ENCODE measurements at regions not wholly inside any gene's neighbourhood (a gene's known extent, or its start where the extent isn't known, plus 50 kb on each side); places are given as distances from the start of the nearest gene placed in this dataset.

DNA sequence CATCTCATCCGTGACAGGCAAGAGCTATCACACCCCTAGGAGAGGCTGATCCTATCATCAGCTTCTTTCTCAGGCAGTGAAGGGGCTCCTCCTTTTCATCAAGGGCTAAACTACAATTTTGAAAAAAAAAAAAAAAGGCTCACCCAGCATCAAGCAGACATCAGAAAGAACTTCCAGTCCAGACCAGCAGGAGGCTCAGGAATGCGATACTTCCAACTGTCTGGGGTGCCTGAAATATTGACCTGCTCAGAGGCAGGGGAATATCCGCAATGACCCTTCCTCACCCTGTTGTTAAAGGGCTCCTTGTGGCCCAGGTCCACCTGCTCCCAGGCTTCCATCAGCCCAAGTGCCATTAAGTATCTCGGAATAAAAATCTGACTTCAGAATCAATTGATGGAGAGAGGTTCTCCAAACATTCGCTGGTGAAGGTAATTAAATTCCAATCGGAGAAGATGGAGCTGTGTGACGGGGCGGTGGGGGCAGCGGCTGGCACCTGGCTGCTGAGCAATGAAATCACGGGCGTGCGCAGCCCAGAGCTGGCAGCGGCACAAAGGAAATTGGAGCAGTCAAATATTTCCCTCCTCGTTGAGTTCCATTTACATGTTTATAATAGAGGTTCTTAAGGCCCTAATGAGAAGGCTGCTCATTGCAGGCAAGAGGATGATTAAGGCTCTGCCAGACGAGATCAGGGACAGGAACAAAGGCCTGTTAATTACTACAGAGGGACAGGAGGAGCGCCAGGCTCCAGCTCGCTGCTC lies 69.0 kb upstream of the THY1 start:
- no peak for DNase-seq (ENCODE audit: low read depth in 2 of 2)

DNA sequence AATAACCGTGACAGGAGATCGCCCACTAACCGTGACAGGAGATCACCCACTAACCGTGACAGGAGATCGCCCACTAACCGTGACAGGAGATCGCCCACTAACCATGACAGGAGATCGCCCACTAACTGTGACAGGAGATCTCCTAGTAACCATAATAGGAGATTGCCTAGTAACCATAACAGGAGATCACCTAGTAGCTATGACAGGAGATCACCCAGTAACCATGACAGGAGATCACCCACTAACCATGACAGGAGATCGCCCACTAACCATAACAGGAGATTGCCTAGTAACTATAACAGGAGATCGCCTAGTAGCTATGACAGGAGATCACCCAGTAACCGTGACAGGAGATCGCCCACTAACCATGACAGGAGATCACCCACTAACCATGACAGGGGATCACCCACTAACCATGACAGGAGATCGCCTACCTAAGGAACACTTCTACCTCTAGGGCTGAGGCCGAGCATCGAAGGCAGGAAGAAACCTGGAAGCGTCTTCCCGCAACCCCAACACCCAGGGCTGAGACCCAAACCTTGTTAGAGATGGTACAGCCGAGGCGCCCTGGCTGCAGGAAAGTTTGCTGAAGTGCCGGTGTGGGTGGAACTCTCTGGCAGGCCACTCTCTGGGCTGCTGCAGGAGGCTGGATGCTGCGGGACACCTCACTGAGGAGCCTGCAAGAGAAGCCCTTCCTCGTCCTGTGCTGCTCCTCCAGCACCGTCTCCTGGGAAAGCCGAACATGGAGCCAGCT lies 67.5 kb upstream of the THY1 start:
- DNase-seq (ENCODE audit: low read depth in 2 of 2), result no peak

- no peak for DNase-seq (ENCODE audit: low read depth in 2 of 2)
Observed at GRCh38 chr11:119489087-119489486, 66.1 kb upstream of the THY1 start.

DNA sequence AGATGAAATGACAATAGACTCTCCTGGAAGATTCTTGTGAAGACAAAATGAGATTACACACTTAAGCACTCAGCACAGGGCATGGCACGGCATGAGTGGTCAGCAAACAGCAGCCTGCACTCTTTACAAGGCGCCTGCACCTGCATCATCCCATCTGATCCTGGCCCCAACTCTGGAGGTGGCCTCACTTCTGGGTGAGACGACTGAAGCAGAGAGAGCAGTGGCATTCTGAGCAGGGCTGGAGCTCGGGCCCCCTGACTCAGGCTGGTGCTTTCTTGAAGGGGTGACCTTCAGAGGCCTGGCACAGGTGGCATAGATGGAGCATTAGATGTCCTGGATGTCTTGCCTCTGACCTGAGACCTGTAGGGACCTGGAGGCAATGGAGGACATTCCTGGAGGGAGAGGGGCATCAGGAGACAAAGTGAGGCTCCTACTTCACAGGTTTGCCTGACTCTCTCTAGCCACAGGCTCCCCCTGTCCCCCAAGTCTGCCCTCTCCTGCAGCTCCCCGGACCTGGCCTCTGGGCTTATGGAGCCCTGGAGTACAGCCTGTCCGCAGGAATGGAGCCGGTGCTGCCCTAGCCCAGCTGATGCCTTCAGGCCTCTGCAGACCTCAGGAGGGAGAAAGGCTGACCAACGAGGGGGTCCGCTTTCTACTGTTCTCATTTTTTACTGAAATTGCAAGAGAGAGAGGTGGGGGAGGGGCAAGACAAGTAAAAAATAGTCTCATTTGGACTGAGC lies 65.5 kb upstream of the THY1 start:
- no peak for DNase-seq (ENCODE audit: low read depth in 2 of 2)

- no peak for DNase-seq (ENCODE audit: low read depth in 2 of 2)
Observed at GRCh38 chr11:119486691-119487259, 63.8 kb upstream of the THY1 start.

- no peak for DNase-seq (ENCODE audit: low read depth in 2 of 2)
Observed at GRCh38 chr11:119486016-119486415, 63.0 kb upstream of the THY1 start.

DNA sequence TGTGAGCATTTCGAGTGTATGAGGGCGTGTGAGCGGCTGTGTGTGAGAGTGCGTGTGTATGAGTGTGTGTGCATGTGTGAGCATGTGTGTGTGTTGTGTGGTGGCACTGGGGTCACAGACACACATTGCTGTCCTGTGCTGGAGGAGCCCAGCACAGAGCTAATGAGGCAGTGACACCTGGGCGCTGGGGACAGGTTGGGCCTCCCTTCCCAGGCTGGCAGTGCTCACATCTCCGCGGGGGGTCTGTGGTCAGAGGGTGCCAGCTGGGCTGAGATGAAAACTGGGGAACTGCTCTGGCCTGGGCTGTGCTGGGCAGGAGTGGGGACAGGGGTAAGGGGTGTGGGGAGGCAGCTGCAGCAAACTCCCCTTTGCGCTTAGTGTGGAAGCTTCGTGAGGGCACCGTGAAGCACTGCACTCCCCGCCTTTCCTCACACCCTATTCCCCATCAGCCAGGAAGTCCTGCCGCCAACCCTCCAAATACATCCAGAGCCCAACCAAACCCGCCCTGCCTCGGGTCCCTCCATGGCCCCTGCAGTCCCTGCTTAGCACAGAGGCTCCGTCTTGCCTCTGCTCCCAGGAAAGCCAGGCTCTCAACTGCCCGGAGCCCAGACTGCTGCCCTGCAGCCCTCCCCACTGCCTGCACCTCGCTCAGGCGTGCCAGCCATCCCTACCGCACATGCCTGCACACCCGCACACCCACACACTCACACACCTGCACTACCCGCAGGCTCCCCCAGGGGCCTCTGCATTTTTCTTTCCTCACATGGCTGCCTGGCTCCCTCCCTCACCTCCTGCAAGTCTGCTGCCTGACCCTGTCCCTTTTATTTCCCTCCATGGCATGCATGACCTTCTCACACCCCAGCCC lies 62.0 kb upstream of the THY1 start:
- DNase-seq (ENCODE audit: low read depth in 2 of 2), result no peak

DNA sequence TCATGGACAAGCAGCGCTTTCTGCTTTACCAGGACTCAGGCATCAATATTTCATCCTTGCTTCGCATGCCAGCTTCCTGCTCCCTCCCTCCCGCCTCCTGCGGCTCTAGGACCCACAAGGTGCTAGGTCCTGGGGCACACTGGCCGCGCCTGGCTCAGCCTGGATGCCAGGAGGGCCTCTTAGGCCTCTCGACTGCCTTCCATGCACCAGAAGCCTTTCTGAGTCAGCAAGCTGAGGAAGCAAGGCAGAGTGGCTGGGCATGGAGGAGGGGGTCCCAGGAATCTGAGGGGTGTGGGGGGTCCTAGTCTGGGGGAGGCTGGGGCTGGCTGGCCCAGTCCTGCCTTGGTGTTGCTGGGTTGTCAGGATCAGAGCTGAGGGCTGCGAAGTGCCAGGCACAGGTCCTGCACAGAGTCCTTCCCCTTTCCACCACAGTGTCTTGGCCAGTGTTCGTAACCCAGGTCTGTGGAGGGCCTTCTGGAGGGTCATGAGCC lies 61.0 kb upstream of the THY1 start:
- DNase-seq (ENCODE audit: low read depth in 2 of 2), result no peak

DNA sequence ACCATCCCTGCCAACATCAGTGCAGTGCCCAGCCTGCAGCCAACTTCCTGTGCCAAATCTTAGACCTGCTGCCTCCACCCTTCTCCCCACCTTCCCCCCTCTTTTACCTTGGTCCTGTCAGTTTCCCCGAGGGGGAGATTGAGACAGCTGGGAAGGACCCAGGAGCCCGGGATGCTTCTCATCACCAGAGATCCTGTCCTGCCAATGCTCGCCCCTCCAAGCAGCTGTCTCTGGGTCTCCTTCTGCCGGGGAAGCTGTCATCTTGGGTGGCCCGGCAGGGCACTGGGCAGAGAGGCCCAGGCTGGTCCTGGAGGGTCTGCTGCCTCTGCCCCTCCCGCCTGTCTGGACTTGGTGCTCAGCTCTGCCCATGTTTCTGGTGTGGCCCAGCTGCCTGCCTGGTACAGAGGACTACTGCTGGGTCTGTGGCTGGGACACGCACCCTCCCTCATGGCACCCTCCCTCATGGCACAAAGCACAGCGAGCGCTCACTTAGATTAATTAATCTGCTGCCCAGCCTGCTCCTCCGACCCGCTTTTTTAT lies 60.4 kb upstream of the THY1 start:
- no peak for DNase-seq (ENCODE audit: low read depth in 2 of 2)

DNA sequence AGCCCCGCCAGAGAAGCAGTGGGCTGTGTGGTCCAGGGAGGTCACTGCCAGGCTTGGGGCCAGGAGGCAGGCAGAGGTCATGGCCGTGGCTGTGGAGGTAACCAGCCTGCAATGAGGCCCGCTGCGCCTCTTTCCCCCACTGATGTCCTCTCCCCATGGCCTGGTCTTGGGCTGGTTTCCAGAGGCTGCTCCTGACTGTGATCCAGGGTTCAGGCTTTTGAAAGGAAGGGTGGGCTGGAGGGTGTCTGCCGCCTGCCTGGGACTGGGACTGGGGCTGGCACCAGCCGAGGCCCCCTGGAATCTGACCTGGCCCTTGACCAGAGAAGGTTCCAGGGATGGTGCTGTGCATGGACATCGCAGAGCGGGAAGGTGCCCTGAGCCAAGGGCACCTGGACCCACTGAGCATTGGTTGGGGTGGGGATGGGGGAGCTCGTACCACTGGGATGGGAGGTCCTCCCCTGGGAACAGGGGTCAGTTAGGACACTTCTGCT lies 59.6 kb upstream of the THY1 start:
- DNase-seq (ENCODE audit: low read depth in 2 of 2), result no peak

GRCh38 chr11:119481667-119482400 lies 58.9 kb upstream of the THY1 start:
- DNase-seq (ENCODE audit: low read depth in 2 of 2), result no peak

- peak; percentile 47 to 66 for DNase-seq (ENCODE audit: low read depth in 2 of 2)
Observed at GRCh38 chr11:119481021-119481666, 58.2 kb upstream of the THY1 start.

DNA sequence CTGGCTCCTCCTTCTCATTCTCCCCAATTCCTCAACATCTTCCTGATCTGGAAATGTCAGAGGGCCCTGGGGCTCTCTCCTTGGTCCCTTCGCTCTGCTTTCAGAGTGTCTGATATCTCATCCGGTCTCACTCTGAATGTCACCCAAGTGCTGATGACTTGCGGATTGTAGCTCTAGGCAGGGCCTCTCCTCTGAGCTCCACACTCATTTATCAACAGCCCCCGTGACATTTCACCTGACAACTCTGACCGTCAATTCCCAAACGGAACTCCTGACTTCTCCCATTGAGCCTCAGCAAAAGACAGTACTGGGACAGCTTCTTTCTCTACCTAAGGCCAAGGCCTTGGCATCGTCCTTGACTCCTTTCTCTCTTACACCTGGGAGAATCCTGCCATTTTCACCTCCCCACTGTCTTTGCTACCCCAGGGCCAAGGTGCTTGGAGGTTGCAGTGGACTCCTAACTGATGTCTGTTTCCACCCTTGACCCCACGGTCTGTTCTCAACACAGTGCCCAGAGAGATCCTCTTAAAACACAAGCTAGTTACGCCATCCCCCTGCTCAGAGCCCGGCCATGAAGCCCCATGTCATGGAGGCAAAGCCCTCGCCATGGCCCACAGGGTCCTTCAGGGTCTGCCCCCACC lies 57.5 kb upstream of the THY1 start:
- DNase-seq (ENCODE audit: low read depth in 2 of 2), result no peak

GRCh38 chr11:119479685-119480275 lies 56.8 kb upstream of the THY1 start:
- DNase-seq (ENCODE audit: low read depth in 2 of 2), result no peak

DNA sequence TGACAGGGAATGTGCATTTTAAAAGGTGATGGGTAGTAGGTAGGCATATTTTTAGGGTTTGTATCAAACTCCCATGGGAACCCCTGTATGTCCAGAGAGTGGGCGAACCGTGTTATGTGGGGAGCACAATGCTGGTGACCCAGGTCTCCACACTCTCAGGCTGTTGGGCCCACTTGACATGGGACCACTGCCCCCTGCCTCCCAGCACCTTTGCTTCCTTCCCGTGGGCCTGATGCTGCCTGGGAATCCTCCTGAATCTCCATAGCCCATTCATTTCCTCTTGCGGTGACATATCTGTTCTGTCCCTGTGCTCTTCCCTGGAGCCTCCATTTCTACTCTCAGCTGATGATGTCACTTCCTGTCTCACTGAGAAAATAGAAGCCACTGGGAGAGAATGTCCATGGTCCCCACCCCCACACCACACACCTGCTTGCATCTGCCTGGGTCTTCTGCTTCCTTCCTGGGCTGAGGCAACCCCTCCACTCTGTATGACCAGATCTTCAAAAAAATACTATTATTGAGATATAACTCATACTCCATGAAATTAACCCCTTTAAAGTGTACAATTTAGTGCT lies 55.8 kb upstream of the THY1 start:
- no peak for DNase-seq (ENCODE audit: low read depth in 2 of 2)

DNA sequence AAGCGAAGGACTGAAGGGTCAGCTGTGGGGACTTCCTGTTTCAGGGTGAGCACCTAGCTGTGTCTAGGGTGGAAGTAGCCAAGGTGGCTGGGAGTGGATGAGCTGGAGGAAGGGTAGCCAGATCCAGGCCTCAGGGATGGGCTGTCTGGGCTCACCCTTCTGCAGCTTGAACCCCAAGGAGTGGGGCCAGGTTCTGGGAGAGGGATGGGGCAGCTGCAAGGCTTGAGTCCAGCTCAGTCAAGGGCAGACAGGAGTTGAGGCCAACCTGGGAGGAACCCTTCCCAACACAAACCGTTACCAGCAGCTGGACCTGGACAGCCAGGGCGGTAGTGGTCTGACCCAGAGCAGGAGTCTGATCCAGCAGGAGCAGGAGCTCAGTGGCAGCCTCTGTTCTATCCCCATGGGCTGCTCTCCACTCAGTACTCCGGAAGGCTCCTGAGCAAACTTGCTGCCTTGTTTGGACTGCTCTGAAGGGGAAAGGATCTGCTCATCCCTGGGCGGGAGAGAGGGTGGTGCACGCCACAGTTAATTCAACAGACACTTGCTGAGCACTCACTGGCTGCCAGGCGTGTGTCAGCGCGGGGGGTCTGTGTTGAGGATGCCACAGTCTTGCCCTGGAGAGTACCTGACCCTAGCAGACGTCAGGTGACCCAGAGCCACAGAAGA lies 53.8 kb upstream of the THY1 start:
- DNase-seq (ENCODE audit: low read depth in 2 of 2), result no peak

DNA sequence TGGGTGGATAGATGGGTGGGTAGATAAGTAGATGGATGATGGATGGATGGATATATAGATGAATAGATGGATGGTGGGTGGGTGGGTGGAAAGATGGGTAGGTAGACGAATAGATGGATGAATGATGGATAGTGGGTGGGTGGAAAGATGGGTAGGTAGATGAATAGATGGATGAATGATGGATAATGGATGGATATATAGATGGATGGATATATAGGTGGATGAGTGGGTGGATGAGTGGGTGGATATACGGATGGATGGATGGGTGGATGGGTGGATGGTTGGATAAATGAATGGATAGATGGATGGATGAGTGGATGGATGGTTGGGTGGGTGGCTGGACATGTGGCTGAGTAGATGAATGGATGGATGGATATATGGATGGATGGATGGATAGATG lies 53.1 kb upstream of the THY1 start:
- no peak for DNase-seq (ENCODE audit: low read depth in 2 of 2)
